ENCODE measurements at regions not wholly inside any gene's neighbourhood (a gene's known extent, or its start where the extent isn't known, plus 50 kb on each side); places are given as distances from the start of the nearest gene placed in this dataset.

- Histone ChIP-seq H3K4me3 (ENCODE audit: low read length) (no peak overlapping the region), H2AFZ (ENCODE audit: low read depth, low read length) (no peak overlapping the region)
- TF ChIP-seq TAF1 (IDR thresholded peaks at IDR 0.05; ENCODE audit: low read depth) (no peak), EP300 (conservative IDR thresholded peaks at IDR 0.05; ENCODE audit: poor library complexity, severe bottlenecking) (no peak), CTCF (IDR thresholded peaks at IDR 0.05; ENCODE audit: poor library complexity, severe bottlenecking) (no peak), EZH2 (IDR thresholded peaks at IDR 0.05; ENCODE audit: borderline replicate concordance, insufficient read depth, low read length, poor library complexity, severe bottlenecking) (no peak), SMC3 (conservative IDR thresholded peaks at IDR 0.05; ENCODE audit: poor library complexity) (no peak), REST (IDR thresholded peaks at IDR 0.05; ENCODE audit: borderline replicate concordance) (no peak), POLR2AphosphoS5 (IDR thresholded peaks at IDR 0.05) (no peak), MXI1 (conservative IDR thresholded peaks at IDR 0.05; ENCODE audit: poor library complexity, severe bottlenecking) (no peak), RAD21 (conservative IDR thresholded peaks at IDR 0.05) (no peak)
Measured at GRCh38 chr3:27923349-27924068, 201.4 kb upstream of the EOMES start.

GRCh38 chr3:27927882-27928281, 205.8 kb upstream of the EOMES start:
- Histone ChIP-seq H2AFZ (ENCODE audit: low read depth, low read length) (no peak overlapping the region), H3K9me3 (ENCODE audit: low read length) (no peaks in the 10 kb centered on the region), H3K27ac (ENCODE audit: low read length) (no peak overlapping the region), H3K9me2 (ENCODE audit: insufficient read depth, low read length) (no peaks in the 10 kb centered on the region), H3K36me3 (ENCODE audit: insufficient read depth, low read length) (no peaks in the 10 kb centered on the region), H3K4me2 (ENCODE audit: low read length) (no peak overlapping the region), H3K27me3 (ENCODE audit: insufficient read depth, low read depth, low read length) (no peaks in the 10 kb centered on the region), H4K20me1 (ENCODE audit: insufficient read depth) (no peaks in the 10 kb centered on the region), H3K4me3 (ENCODE audit: low read length) (no peak overlapping the region), H3K79me2 (replicated peaks; ENCODE audit: insufficient read depth, low read length) (no peaks in the 10 kb centered on the region), H3K9ac (ENCODE audit: low read length) (no peak overlapping the region), H3F3A (ENCODE audit: insufficient read depth, low read length, poor library complexity, severe bottlenecking) (no peaks in the 10 kb centered on the region)
- TF ChIP-seq POLR2AphosphoS5 (IDR thresholded peaks at IDR 0.05) (no peak), EZH2 (IDR thresholded peaks at IDR 0.05; ENCODE audit: borderline replicate concordance, insufficient read depth, low read length, poor library complexity, severe bottlenecking) (no peak), EP300 (conservative IDR thresholded peaks at IDR 0.05; ENCODE audit: poor library complexity, severe bottlenecking) (no peak), TAF1 (IDR thresholded peaks at IDR 0.05; ENCODE audit: low read depth) (no peak), REST (IDR thresholded peaks at IDR 0.05; ENCODE audit: borderline replicate concordance) (no peak), MXI1 (conservative IDR thresholded peaks at IDR 0.05; ENCODE audit: poor library complexity, severe bottlenecking) (no peak), RAD21 (conservative IDR thresholded peaks at IDR 0.05) (no peak), SMC3 (conservative IDR thresholded peaks at IDR 0.05; ENCODE audit: poor library complexity) (no peak), CTCF (IDR thresholded peaks at IDR 0.05; ENCODE audit: poor library complexity, severe bottlenecking) (no peak)

More at GRCh38 chr3:27923349-27924068, 201.4 kb upstream of the EOMES start:
- Histone ChIP-seq H3K9me2 (ENCODE audit: insufficient read depth, low read length) (no peaks in the 10 kb centered on the region), H4K20me1 (ENCODE audit: insufficient read depth) (no peaks in the 10 kb centered on the region), H3F3A (ENCODE audit: insufficient read depth, low read length, poor library complexity, severe bottlenecking) (no peaks in the 10 kb centered on the region), H3K9me3 (ENCODE audit: low read length) (no peaks in the 10 kb centered on the region), H3K36me3 (ENCODE audit: insufficient read depth, low read length) (no peaks in the 10 kb centered on the region), H3K27me3 (ENCODE audit: insufficient read depth, low read depth, low read length) (no peaks in the 10 kb centered on the region), H3K79me2 (replicated peaks; ENCODE audit: insufficient read depth, low read length) (no peaks in the 10 kb centered on the region), H3K27ac (ENCODE audit: low read length) (no peak overlapping the region), H3K4me2 (ENCODE audit: low read length) (no peak overlapping the region), H3K9ac (ENCODE audit: low read length) (no peak overlapping the region)
